CD4-positive, alpha-beta T cell treated with Interferon alpha-2 for 1 hour (primary cell): ENCODE measurements at regions not wholly inside any gene's neighbourhood (a gene's known extent, or its start where the extent isn't known, plus 50 kb on each side); places are given as distances from the start of the nearest gene placed in this dataset.
"Not testable (repeated sequence)": the region's sequence is repeated elsewhere in the genome, so short reads cannot be mapped to it uniquely, and the experiment has no call there.

Experiments used
- DNase-seq, 2 donors: peaks; one replicate each; pipeline ENCODE4 v3.0.0-alpha.2; 2020 to 2022

DNA sequence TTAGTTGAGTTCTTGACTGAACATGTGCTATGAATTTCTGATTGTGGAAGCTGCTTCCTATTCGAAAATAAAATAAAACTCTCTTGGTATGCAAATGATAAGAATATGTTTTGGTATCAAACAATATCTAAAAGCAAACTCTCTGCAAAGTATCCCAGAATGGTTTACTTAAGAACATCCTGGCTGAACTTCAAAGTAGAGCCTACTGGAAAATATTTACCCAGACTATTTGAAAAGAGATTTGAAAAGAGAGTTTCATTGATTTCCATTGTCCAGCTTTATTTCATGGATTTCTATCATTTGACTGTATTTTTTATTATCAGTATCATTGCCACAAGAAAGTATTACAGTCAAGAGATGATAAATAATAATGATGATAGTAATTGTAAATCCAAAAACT is 171.1 kb upstream of the SLC7A11 start:
- no peak for DNase-seq

DNA sequence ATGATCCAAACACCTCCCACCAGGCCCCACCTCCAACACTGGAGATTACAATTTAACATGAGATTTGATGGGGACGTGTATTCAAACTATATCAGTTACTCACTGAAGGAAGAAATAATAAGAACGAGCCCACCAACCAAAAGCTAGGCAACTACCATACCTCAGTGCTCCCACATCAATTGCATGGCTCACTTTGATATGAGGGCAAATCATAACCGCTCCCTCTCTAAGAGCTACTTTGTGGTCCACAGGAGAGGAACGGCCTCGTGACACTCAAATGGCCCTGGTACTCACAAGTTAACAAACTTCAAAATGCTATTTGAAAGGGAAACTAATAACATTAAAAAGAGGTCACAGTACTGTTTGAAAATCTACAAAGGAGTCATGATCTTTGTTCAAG is 170.7 kb upstream of the SLC7A11 start:
- DNase-seq: no peak

DNA sequence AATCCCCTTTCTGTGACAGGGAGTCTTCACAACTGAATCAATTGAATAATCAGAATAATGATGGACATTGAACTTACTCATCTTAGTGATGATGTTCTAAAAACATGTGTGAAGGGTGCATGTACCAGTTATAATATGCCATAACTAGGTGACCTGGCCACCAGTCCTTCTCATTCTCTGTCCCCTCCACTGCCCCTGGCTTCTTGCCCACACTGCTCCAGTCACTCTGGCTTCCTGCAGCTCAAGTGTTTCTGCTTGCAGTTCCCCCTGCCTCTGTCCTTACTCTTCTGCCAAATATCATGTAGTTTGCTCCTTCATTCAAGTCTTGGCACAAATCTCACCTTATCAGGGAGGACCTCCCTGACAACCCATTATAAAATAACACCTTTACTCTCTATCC is 168.1 kb upstream of the SLC7A11 start:
- no peak for DNase-seq

DNA sequence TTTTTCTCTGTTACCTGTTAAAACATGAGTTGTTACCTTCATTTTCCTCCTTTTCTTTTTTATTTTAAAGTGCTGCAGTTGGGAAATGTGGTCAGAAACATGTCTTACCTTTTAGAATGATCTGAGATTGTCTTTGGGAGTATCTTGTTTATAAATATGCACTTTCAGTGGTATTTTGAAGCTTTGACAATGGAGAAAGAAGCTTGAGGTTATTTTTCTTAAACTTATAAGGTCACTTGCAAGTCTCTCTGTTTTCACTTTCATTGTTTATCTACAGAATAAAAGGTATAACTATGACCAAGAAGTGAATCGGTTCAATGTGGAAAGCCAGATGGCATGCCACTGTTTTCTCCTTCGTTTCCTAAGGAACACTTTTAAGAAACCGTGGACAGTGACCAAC is 167.5 kb upstream of the SLC7A11 start:
- no peak for DNase-seq

DNA sequence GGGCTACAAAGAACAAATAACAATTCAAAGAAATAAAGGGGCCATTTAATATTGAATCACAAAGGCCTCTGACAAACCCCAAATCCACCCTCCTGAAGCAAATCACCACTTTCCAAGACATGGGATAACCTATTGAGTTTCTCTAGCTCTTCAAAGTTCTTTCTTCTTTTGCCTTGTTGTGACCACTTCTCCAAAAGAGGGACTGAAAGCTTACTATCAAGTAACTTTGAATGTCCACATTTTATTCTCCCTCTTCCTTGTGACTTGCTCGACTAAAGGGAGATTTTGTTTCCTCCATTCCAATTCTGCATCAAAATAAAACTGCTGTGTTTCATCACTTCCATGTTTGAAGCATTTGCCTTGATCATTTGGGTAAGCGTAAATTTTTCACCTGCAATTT is 166.6 kb upstream of the SLC7A11 start:
- DNase-seq: no peak

DNA sequence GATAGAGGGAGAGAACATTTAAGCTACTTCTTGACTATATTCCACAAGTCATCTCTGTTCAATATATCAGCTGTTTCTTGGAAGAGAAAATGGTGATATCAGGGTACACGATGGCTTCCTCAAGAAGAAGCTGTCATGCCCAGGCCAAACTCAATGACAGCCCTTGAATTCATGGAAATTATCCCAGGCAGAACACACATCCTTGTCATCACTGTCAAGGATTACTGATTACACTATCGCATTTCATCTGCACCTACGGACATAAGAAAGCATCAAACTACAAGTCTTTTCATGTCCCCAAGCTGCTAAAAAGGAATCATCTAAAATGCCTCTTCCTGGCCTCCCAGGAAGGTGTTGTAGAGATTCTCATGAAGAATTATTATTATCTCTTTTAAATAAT is 165.2 kb upstream of the SLC7A11 start:
- no peak for DNase-seq

DNA sequence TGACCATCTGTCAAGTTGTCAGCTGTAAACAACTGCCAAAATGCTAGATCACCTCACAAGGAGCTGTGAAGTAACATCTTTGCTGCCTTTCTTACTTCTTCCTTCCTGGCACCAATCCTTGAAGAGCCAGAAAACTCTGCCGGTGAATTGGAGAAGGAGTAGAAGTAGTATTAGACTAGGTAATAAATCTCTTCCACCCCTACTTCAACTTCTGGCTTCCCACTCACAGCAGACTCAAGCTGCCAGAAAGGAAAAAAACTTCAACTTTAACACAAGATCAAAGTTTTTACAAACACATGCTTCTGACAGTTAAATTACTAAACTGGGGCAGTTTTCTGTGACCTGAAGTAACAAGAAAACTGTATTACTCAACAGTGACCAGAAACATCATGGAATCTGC is 164.7 kb upstream of the SLC7A11 start:
- no peak for DNase-seq

DNA sequence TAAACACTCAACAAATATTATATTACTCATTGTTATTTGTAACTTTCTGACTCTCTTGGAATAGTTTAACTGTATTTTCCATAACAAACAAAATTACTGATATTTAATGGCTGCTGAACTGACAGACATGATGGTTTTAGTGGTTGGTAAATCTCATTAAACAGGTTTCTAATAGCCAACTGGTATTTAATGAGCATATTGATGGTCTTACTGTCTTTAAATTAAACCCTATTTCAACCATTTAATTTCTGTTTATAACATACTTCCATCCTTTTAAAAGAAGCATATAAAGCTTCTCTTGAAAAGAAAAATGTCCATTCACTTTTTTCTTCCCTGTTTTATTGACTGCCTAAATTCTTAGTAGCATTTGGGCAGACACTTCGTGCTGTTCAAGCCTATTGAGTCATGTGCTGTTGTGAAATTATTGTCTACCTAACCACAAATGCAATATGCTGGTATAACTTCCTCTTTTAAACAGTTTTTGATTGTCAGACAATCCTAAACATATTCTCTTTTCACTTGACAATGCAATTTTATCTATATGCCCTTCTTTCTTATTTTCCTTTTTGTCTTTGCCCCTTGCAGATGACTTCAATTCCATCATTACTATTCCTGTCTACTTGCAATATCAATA is 163.9 kb upstream of the SLC7A11 start:
- DNase-seq: peak in 1 of 2 donors; percentile 16

DNA sequence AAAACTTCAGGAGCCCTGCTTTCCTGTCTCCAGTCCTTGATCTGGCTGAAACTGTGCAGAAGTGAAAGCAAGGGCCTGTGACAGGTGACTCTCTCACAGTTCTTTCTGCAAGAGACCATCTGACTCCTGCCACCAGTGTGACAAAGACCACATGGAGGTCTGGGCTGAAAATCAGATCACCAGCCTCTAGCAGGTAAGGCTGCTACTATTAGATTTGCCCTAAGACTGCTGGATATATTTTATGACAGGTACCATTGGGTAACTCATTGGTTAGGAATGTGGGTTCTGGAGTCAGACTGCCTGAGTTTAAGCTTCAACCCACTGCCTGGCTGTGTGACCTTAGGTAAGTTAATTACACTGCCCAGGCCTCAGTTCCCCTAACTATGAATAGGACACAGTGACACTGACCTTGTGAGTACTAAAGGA is 163.3 kb upstream of the SLC7A11 start:
- DNase-seq: no peak

DNA sequence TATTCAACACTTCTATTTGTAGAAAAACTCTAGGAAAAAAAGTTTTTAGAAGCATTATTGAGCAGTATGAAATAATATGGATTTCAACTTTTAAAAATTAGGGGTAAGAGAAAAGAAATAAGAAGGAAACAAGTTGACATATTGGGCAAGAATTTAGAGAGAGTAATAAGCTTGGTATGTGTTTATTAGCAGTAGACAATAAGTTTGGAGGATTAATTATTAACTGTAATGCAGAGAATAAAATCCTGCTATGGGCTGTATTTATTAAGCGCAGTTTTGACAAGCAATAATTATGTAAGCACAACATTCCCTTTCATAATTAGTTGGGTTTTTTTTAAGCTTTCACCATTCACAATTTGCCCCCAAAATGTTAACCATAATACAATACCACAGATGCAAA is 162.7 kb upstream of the SLC7A11 start:
- DNase-seq: no peak

DNA sequence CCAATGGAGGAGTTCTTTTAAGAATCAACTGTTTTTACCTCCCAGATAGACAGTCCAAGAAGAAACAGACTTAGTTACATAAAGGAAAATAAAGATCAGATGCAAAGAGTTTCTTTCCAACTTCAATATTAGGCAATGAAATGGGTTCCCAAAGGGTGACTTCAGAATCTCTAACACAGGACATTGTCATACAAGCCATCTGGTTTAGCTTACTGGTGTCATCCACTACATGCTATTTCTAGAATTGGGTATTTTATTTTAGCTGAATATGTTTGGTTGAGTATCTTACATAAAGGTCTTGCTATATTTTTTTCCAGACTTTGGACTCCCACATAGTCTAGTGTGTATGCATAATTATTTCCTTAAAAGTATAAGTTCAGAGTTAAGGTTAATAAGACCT is 162.1 kb upstream of the SLC7A11 start:
- DNase-seq: no peak

DNA sequence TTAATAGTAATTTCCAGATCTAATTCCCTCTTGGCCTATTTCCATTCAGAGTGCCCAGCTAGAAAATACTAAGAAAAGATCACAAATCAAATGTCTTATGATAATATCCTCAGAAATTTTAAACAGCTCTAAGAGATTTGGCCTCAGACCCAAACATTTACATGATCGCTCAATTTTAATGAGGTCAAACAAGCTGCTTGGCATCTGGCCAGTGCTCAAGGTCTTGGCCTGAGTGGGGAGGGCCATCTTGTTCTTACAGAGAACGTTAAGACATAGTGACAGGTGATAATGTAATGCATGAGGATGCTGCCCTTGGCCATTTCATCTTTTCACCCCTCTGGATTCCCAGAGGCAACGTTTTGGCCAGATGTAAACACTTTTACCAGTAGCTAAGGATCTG is 159.2 kb upstream of the SLC7A11 start:
- DNase-seq: no peak

DNA sequence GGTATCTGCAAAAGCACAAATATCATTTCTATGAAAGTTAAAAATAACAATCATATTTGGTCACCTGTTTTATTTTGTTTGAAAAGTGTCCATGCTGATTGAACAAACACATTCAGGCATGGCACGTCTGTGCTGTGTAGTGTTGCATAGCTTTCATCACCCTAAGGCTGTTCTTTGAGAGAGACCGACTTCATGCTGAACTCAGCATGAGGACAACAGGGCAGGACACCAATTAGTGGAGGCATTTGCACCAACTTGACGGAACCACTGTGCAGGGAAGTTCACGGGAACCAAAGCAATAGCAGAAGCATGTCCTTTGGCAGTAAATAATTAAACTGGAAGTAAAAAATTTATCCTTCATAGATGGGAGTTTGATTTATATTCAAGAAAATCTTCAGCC is 158.4 kb upstream of the SLC7A11 start:
- DNase-seq: no peak

DNA sequence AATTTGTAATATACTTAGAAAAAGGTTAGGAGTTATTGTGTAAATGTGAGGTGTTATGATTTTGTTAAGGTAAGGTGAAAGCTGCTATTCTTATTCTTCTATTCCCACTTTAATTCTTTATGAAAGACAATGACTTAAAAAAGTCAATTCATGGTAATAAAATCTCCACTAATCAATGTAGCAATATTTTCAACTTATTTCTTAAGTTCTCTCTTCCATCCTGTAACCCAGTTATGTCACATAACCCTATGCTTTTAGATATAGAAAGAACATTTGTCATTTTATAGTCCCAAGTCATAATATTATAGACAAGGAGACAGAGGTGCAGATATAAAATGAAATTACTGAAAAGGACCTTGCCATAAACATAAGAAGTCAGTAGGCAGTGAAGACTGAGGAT is 157.9 kb upstream of the SLC7A11 start:
- no peak for DNase-seq

DNA sequence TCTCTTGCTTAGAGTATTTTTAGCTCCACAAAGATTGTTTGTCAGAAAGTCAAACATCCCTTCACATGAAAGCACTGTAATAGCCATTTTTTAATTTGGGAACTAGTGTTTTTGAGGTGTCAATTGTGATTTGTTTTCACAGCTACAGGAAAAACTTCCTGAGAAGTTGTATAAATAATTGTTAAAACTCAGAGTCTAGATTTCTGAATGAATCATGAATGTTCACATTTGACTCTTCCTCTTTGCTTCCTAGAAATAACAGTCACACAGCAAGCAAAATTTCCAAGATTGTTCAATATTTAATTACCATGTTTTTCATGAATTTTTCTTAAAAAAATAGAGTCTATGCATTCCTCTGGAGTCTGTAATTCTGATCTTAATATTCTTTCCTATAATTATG is 156.9 kb upstream of the SLC7A11 start:
- no peak for DNase-seq

DNA sequence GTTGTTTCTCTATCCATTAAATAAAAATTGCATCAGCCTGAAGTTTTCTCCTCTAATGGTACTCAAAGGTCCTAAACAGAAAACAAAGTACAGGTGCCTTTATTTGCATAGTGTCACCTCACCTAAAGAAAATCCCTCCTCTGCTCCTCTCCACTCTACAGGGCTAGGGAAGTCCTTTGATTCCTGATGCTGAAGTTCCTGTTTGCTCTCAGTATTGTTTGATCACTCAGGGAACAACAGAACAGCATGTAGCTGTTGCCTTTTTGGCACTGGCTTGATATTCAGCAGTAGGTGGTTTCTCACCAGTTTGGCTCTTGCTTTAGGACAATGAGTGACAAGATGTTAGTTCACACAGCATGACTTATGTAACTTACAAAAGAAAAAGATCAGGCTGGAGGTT is 156.2 kb upstream of the SLC7A11 start:
- no peak for DNase-seq

DNA sequence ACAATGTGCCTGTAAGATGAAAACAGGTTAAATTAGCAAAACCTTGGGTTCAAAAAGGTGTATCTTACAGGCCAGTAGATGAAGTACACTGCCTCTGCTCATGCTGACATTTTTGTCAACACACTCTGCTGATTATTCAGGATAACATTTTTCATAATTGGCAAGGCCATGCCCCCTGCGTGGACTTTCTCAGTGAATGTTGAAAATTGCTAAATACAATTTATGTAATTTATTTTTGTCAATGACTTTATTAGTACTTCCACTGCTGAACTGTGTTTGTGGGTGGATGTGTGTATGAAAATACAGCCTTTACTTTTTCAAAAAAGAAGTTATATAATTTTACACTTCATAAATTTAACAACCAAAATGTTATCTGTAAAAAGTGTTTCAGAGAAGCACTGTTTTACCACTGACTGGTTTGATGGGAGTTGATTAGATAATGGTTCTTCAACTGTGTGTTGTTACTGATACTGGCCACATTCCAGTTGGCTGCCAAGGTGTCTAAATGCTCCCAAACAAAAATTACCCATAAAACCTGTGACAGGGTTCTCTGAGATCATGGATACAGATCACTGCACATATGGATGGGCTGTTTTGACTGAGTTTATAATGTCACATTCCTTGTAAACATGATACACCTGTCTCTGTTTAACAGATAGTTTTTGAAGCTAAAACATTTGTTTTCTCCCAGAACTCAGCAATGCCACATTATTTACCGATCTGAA is 151.9 kb upstream of the SLC7A11 start:
- no peak for DNase-seq

DNA sequence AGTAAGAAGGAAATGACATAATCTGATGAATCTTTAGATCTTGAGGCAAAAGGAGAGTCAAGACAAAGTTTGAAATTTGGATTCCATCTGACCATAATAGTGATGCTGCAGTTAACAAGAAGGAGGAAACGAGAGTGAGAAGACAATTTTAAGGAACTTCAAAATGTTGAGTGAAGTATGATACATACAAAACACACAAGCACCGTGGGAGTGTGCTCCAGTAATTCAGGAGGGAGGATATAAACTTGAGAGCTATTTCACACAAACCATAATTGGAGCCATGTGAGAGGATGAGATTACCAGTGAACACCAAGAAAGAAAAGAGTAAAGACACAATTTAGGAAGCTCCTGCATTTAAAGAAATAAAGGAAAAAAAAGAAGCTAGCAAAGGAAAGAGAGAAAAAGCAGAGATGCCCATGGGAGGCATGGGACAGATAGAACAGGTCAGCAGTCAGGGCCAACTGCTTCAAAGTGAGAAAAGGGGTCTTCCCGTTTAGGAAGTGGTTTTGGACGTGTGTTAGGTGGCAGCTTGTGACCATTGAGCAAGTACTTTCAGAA is 150.7 kb upstream of the SLC7A11 start:
- DNase-seq: no peak

DNA sequence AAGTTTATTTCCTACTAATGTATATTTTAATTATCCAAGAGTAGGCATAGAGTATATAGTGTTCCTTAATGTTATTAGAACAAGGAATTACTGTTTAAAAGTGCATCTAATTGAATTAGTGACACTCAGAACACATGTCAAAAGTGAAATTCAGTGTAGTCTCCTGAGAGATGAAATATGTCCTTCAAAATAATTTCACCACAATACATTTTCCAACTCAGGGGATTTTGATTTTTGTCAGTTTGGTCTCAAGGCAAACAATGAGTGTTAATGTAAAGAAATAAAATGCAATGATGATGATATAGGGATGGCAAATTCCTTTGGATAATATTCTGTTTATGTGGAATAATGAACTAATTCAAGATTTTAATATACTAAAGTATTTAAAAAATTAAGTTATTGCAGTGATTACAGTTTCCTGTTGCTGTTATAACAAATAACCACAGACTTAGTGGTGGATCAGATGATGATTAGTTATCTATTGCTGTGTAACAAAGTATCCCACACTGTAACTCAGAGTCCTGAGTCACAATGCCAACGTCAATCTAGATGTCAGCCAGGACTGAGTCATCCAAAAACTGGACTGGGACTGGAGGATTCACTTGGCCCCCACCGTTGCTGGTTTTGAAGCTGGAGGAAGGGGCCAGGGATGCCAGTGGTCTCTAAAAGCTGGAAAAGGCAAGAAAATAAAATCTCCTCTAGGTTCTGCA is 148.0 kb upstream of the SLC7A11 start:
- DNase-seq: no peak

DNA sequence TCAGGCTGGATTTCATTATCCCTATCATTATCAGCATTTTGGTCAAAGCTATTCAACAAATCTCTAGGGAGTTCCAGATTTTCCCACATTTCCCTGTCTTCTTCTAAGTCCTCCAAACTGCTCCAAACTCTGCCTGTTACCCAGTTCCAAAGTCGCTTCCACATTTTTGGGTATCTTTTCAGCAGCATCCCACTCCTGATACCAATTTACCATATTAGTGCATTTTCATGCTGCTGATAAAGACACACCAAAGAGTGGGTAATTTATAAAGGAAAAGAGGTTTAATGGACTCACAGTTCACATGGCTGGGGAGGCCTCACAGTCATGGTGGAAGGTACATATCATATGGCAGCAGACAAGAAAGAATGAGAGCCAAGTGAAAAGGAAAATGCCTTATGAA is 132.8 kb upstream of the SLC7A11 start:
- DNase-seq: no peak

DNA sequence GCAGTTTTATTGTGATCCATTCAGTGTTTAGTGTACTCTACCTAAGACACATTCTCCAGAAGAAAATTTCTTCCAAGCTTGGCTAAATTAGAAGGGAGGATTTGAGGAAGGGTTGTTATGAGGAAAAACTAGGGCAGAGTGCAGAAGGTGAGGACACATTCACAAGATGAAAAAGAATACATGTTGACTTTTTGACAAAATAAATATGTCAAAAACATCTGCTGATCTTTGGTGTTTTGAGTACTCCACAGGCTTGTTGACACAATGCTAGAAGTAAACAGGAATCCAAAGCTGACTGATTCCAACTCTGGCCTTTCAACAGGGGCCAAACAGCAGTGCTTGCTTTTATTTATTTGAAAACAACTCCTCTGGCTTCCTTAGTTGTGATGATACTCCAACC is 125.8 kb upstream of the SLC7A11 start:
- DNase-seq: no peak

DNA sequence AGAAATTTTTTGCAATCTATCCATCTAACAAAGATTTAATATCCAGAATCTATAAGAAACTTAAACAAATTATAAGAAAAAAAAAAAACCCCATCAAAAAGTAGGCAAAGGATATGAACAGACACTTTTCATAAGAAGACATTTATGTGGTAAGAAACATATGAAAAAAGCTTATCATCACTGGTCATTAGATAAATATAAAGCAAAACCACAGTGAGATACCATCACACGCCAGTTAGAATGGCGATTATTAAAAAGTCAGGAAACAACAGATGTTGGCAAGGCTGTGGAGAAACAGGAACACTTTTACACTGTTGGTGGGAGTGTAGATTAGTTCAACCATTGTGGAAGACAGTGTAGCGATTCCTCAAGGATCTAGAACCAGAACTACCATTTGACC is 110.3 kb upstream of the SLC7A11 start:
- not testable (repeated sequence) for DNase-seq

DNA sequence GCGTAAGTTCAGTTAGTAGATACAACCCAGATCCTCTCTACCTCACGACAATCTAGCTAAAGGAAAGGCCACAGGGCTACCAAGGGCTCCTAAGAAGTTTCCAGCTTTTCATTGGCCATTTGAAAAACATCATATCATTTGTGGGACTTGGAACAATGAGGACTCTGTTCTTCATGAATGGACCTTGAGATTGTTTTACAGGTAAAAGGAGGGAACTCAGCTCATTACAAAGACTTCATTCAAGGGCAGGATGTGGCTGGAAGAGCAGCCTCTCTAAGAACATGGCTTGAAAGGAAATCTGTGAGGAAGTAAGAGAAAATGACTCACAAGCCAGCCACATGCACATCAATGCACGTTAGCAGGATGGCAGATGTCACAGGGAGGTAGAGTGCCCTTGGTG is 105.9 kb upstream of the SLC7A11 start:
- DNase-seq: no peak

DNA sequence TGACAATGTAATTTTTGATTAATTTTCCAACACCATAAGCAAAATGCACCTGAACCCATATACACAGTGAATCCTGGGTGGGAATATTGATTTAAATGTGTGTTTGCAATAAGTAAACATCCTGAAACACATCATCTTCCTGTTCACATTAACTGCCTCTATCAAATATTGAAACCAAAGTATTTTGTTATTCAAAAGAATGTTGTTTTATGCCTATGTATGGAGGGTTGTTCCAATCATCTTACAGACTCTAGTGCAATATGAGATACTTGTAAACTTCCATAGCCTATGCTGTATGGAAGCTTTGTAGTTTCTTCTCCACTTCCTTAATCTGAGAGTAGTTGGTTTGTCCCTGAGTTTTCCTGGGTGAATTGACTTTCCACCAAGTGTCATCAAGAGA is 105.4 kb upstream of the SLC7A11 start:
- DNase-seq: no peak
